HG02840 (cell line): ENCODE measurements at regions not wholly inside any gene's neighbourhood (a gene's known extent, or its start where the extent isn't known, plus 50 kb on each side); places are given as distances from the start of the nearest gene placed in this dataset.

Experiments used
- ATAC-seq: cut with Tn5 transposase; IDR thresholded peaks from one replicate; pipeline ENCODE4 v1.9.1; 2021; ENCODE audit warnings: mild to moderate bottlenecking, moderate library complexity, moderate number of reproducible peaks; ENCODE audit not compliant: unreplicated experiment, low FRiP score

DNA sequence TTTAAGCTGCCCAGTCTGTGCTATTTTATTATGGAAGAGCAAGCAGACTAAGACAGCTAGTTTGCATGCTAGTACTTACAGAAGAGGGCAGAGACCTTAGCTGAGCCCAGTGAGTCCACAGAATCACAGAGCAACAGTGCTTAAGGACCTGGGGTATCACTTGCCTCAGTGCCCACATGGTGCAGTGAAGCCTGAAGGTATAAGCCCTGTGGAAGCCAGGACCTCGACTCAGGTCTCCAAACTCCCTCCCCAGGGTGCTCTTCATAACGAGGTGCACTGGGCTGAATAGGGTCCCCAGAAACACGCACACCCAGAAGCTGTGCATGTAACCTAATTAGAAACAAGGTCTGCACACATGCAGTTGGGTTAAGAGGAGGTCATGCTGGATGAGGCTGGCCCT is 718.1 kb downstream of the GALR1 start:
- ATAC-seq: no peak

DNA sequence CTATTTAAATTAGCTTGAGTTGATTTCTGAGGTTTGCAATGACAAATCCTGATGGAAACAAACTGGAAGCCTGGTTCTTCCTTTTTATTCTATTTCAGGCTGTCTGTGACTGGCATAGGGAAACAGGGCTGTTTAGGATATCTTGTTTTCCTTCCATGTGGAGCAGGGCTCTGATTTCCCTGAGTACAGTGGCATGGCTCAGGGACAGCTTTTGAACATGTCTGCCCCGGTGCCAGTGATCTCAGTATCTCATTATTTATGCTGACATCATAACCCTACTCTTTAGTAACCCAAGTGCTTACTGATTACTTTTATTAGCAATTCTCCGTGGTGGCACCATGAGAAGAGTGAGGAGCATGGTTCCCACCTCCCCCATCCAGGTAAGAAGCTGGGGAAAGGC is 720.3 kb downstream of the GALR1 start:
- no peak for ATAC-seq

DNA sequence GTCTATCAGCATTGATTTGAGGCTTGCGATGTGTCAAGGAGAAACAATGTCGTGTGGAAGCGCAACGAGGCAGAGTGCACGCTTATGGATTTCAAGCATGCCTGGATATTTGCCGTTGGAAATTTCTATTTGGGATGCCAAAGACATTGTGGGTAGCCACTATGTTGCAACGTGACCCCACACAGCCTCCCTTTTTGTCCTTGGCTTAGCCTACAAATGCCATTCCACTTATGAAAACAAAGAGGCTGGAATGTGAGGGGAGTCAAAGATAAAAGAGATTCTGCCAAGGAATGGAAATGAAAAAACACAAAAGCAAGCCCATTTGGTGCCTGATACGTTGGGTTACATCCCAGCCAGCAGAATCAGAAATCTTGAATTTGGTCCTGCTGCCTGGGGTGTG is 721.2 kb downstream of the GALR1 start:
- no peak for ATAC-seq

DNA sequence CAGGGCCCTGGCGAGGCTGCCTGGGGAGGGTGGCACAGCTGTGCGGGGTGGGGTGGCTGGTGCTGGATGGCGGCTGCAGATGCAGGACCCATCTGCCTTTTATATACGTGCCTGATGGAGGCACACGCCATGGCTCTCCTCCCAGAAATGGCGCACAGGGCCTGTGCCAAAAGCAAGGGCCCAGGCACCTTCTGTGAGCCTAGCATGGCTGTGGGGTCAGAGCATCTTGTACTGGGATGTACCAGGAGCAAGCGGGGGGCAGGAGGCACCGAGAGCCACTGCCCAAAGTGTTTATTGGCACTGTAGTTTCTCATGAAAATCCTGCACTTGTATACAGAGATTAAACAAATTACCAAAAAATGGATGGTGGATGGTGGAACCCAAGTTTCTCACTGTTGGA is 724.1 kb downstream of the GALR1 start:
- ATAC-seq: no peak

DNA sequence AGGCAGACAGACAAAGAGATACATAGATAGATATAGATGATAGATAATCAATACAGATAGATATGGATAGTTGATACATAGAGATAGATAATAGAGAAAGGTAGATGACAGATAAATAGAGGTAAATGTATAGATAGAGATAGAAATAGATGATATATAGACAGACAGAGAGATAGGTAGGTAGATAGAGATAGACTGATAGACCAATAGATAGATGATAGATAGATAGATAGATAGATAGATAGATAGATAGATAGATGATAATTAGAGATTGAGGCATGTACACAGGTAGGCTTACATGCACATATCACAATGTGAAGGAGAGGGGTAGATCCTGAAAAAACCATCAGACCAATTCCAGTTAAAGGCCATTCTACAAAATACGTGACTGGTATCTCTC is 724.7 kb downstream of the GALR1 start:
- ATAC-seq: no peak

DNA sequence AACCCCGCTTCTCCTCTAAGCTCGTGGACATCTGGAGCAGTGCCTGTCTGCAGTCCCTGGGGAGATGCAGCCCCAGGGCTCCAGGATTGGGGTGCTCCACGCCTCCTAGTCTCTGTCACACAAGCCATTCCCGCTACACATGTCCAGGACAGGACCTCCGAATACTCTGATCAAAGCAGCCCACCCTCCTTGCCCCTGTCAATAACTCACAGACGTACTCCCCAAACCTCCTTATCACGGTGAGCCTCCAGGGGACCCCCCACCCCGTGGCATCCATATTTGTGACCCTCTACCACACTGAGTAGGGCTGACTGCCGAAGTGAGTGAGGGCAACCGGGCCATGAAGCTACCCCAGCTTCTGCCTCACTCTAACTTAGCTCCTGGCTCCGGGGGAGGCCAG is 727.7 kb downstream of the GALR1 start:
- ATAC-seq: no peak

DNA sequence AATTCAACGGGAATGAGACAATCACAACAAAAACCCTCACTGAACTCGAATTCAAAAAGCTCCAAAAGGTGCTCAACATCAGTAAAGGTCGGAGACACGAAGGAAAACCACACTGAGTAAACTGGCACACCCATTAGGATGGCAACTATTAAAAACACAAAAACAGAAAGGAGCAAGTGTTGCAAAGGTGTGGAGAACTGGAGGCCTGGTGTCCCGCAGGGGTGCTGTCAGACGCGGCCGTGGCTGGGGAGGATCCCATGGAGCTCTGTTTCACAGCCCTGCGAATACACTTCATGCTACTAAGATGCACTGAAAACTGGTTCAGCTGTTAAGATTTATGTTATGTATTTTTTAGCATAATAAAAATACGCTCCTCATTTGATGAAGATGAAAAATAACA is 730.6 kb downstream of the GALR1 start:
- ATAC-seq: no peak

DNA sequence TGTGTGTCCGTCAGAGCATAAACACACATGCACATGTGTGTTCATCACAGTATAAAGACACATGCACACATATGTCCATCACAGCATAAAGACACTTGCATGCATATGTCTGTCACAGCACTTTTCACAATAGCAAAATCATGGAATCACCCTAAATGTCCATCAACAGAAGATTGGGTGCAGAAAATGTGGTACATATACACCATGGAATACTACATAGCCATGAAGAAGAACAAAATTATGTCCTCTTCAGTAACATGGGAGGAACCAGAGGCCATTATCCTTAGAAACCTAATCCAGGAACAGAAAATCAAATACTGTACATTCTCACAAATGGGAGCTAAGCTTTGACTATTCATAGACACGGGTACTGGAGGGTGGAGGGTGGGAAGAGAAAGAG is 732.2 kb downstream of the GALR1 start:
- ATAC-seq: no peak

DNA sequence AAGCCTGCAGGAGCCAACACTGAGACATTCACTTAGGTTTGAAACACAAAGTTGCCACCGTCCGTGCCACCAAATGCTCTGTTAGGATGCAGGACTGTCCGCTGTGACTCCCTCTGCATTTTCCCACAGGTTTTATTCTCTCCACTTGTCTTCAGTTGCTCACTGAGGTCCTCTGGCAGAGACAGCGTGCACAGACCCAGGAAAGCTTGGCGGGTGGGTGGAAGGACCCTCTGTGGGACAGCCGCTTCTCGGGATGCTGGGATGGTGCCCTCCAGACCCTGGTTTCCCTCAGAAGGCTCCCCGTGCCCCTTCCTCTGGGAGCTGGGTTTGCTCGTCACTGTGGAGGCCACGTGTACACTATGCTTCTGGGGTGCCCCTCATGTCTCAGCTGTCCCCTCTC is 733.6 kb downstream of the GALR1 start:
- ATAC-seq: no peak

DNA sequence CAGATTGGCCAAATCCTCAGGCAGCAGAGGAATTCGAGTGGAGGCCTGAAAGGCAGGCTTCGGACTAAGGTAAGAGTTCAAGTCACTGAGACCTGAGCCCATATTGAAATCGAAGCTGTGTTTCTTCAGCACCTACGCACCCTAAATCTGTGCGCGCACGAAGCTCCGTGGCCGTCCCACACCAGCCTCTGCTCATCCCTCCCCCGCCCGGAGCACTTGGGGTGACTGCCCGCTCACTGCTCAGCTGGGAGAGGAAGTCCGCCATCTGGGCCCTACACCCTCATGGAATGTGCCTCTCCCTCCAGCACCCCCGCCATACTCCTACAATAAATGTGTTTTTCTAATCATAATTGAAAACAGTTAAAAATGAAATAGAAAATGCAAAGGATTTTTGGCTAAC is 734.5 kb downstream of the GALR1 start:
- no peak for ATAC-seq

DNA sequence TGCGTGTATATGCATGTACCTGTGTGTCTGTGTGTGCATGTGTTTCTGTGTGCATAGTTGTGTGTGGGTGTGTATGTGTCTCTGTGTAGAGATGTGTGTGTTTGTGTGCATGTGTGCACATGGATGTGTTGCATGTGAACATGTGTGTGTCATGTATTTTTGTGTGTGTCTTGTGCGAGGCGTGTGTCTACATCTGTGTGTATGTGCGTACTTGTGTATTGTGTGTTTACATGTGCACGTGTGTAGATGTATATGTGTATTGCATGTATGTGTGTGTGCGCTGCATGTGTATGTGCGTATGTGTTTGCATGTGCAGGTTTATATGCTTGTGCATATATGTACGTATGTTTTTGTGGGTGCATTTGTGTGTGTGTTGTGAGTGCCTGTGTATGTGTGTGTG is 735.2 kb downstream of the GALR1 start:
- no peak for ATAC-seq

DNA sequence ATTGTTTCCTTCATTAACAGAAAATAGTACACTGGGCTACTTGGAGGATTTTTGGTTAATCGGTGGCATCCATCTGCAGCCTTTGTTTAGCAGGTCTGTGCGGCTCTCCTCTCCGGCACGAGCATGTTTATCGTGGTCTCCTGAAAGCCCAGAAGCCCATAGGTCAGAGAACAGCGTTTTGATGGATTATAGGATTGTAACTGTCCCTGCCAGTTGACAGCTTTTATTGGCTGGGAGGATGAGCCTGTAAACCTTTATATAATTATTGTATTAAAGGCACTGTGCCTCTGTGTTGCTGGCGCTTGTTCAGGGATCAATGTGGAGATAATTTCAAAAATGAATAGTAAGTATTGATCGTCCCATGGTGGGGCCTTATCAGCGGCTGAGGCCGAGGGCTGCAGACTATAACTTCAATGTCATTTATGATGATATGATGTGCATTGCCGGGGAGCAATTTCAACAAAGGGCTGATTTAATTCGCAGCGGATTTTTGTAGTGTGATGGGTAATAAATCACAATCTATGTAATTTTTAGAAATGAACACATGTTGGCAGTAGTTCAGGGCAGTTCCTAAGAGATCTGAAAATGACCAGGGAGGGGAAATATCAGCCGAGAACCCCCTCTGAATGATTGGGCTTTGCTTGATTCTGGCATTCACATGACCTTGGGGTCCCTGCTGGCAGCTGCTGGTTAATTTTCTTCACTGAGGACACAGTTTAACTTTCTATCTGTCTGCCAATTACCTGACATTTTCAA is 736.1 kb downstream of the GALR1 start:
- ATAC-seq: no peak

DNA sequence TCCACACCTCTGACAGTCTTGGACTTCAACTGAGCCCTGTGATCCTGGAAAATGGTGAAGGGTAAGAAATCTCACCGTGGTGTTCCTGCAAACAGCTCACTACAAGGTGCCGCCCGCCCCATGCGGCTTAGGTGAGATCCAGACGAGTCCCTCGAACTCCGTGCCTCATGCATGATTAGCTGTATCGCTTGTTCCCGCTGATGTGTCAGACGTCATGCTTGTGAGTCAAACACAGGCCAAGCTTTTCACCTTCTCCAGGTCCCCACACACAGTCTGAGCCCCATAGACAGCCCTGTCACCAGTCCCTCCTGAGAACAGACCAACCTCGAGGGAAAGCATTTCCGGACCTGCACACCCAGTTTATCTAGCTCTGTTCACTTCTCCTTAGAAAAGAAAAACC is 740.5 kb downstream of the GALR1 start:
- ATAC-seq: no peak

DNA sequence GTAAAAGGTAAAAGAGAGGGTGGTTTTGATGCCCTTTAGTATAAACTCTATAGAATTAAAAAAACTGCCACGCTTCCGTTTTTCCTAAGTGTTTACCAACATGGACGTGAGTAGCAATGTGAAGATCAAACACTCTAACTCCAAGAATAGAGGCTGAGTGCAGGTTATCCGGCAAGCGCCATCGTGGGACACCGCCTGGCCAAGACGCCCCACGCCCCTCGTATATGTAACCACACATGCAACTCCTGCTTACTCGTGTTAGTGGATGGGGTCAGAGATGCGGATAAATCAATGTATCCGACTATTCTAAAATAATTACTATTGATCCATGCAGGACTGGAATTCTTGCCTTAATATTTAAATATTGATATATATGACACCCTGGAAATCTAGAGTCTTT is 741.3 kb downstream of the GALR1 start:
- no peak for ATAC-seq

DNA sequence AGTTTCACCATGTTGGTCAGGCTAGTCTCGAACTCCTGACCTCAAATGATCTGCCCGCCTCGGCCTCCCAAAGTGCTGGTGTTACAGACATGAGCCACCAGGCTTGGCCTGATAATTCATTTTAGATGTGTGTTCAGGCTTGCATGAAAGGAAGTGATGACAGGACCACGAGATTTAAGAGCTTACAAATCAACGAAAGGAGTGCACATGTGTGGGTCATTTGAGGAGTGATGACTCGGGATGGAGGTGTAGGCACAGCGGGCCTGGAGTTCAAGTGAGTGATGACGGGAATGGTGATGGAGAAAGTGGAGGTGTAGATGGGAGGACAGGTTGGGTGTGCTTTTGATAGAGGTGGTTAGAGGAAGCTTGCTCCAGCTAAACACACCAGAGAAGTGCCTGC is 742.4 kb downstream of the GALR1 start:
- no peak for ATAC-seq

DNA sequence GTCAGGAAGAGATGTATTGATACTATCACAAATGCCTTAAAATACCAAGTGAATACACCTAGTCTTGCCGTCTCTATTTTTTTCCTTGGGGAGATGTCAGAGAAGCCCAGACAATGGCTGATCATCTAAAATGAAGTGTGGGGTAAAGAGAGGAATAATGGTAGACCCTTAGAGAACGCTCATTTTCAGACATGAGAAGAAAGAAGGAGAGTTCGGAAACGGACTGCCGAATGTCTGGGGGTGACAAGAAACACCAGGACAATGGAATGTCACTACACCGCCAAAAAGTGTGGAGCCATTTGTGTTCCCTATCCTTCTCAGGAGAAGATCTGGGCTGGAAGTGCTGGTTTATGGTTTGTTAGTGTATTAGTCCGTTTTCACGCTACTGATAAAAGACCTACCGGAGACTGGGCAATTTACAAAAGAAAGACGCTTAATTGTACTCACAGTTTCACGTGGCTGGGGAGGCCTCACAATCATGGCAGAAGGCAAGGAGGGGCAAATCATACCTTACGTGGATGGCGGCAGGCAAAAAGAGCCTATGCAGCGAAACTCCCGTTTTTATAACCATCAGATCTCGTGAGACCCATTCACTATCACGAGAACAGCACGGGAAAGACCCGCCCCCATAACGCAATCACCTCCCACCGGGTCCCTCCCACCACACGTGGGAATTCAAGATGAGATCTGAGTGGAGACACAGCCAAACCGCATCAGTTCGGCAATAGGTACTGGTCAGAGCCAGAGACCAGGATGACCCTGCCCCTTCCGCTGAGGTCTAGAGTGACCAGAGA is 743.7 kb downstream of the GALR1 start:
- no peak for ATAC-seq

DNA sequence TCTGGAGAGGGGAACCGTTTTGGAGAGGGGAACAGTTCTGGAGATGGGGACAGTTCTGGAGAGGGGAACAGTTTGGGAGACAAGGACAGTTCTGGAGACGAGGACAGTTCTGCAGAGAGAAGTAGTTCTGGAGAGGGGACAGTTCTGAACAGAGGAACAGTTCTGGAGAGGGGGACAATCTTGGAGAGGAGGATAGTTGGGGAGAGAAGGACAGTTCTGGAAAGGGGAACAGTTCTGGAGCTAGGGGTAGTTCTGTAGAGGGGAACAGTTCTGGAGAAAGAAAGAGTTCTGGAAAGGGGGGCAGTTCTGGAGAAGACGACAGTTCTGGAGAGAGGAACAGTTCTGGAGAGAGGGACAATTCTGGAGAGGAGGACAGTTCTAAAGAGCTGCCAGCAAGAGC is 745.9 kb downstream of the GALR1 start:
- ATAC-seq: no peak

DNA sequence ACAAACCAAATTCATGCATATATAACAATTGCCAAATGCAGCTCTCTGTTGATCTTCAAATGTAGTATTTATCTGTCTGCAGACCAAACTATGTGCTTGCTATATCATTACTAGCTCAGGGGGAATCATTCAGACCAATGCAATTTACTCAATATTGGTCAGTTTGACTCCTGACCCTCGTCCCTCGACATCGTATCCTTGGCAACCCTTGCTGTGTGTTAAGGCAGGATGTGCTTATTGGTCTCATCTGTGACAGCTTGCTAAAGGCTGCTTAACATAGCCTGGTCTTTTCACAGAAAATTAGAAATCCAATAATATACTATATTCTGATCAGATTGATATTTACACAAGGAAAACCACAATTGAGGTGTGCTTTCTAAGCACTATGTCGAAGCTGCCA is 747.1 kb downstream of the GALR1 start:
- no peak for ATAC-seq

DNA sequence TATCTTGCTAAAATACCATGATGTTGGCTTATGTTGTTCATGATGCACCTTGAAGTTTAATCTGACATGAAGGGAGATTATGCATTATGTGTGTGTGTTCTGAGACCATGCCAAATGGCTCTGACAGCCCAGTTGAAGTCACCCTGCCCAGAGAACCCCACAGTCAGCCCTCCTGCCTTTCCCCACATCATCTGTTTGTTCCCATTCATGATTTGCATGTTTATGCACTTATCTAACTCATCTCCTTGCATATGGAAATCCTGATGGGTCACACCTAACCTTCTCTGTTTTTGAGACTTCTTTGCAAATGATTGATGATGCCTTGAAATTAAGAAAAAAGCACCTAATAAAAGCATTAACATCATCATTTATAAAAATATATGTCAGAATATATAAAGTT is 752.2 kb downstream of the GALR1 start:
- ATAC-seq: no peak

DNA sequence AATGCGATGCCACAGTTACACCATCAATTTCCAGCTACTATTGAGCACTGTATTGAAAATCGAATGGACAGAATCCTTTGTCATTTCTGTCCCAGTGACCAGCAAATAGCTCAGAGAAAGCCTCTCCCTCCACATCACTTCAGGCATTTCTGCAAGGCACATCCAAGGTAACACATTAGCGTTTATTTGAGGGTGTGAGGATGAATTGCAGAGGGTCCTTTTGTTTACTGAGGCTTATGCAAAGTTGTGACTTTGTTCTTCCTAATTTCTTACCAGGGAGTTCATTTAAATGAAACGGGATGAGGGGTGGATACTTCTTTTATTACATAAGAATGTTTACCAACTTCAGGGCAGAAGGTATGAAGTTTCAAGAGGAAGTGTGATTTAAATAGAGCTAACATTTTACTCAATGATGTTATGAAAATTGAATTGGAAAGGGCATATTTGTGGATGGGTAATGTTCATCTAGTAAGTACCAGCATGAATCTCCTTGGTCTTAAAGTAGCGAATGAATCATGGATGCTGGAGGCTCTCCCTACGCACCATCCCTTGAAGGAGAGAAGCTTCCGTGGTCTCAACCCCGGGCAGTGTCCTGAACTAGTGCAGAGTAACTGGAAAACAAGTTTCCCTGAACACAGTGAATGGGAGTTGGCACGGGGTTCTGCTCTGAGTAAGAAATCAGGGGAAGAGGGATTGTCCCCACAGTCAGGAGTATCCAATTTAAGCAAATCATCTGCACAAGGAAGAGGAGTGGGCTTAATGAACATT is 756.5 kb downstream of the GALR1 start:
- no peak for ATAC-seq

DNA sequence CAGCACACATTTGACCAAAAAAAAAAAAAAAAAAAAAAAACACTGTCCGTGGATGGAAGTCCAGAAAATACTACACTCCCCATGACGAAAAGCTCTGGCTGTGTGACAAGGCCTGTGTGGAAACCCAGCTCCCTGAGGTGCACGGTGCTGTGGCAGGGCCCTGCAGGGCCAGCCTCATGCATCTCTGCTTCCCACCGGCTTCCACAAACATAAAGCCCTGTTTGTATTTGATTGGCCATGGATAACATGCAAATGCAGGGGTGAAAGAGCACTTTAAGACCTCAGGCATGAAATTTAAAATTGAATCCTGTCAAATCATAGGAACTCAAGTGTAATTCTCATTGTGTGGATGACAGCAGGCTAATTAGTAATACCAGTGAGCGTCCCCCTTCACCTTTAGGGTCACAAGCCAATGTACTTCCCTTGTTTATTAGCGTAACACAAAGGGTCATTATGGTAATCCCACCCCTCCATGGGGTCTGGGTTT is 757.2 kb downstream of the GALR1 start:
- ATAC-seq: no peak
